ENCODE measurements at regions not wholly inside any gene's neighbourhood (a gene's known extent, or its start where the extent isn't known, plus 50 kb on each side); places are given as distances from the start of the nearest gene placed in this dataset.

- H3K4me2 ChIP-seq = no peak overlapping the region
- TF ChIP-seq EZH2 (IDR thresholded peaks at IDR 0.05) (no peak), EZH2phosphoT487 (IDR thresholded peaks at IDR 0.05) (no peak), CTCF (IDR thresholded peaks at IDR 0.05) (no peak)
These were observed 99.3 kb upstream of the SESN3 start for GRCh38 chr11:95330302-95330701.

GRCh38 chr11:95327273-95327948 is 96.4 kb upstream of the SESN3 start:
- no peaks in the 10 kb centered on the region for H3K27me3 ChIP-seq
- no peak overlapping the region for H3K4me3 ChIP-seq
- H3K9me3 Mint-ChIP-seq = peaks cover 8% of the 10 kb centered on the region
- H3K9ac ChIP-seq = no peak overlapping the region
- H3K4me1 Mint-ChIP-seq = peaks cover 10% of the 10 kb centered on the region
- H3K4me2 ChIP-seq = no peak overlapping the region
- peaks cover 5% of the 10 kb centered on the region for H3K27me3 Mint-ChIP-seq (ENCODE audit: insufficient read depth, low read depth)
- no peak for DNase-seq (ENCODE audit: low spot score)
- H3K4me1 ChIP-seq = peaks cover 15% of the 10 kb centered on the region
- no peak overlapping the region for H3K4me3 Mint-ChIP-seq
- peaks cover 2% of the 10 kb centered on the region for H3K36me3 Mint-ChIP-seq
- H4K20me1 ChIP-seq (ENCODE audit: low read depth) = no peaks in the 10 kb centered on the region
- peaks cover 5% of the 10 kb centered on the region for H3F3A ChIP-seq (ENCODE audit: low read depth)
- H3K36me3 ChIP-seq = no peaks in the 10 kb centered on the region
- TF ChIP-seq EZH2phosphoT487 (IDR thresholded peaks at IDR 0.05) (no peak), EZH2 (IDR thresholded peaks at IDR 0.05) (no peak), CTCF (IDR thresholded peaks at IDR 0.05) (no peak)
- no peaks in the 10 kb centered on the region for H3K9me3 ChIP-seq (ENCODE audit: low read depth)
- H3K27ac ChIP-seq = no peak overlapping the region
- no peak overlapping the region for H2AFZ ChIP-seq (replicated peaks)
- no peak overlapping the region for H3K27ac Mint-ChIP-seq
- H3K79me2 ChIP-seq (ENCODE audit: low read depth) = no peaks in the 10 kb centered on the region

More at GRCh38 chr11:95330302-95330701, 99.3 kb upstream of the SESN3 start:
- no peaks in the 10 kb centered on the region for H3K9me3 Mint-ChIP-seq
- no peaks in the 10 kb centered on the region for H3K9me3 ChIP-seq (ENCODE audit: low read depth)
- peaks cover 15% of the 10 kb centered on the region for H3K4me1 ChIP-seq
- no peak overlapping the region for H3K4me3 ChIP-seq
- no peak overlapping the region for H3K4me3 Mint-ChIP-seq
- no peak overlapping the region for H3K9ac ChIP-seq
- H4K20me1 ChIP-seq (ENCODE audit: low read depth) = no peaks in the 10 kb centered on the region
- H3K27me3 ChIP-seq = no peaks in the 10 kb centered on the region
- H3K4me1 Mint-ChIP-seq = peaks cover 7% of the 10 kb centered on the region
- no peak overlapping the region for H3K27ac ChIP-seq
- H3K27ac Mint-ChIP-seq = no peak overlapping the region
- no peak overlapping the region for H2AFZ ChIP-seq (replicated peaks)
- H3K36me3 Mint-ChIP-seq = no peaks in the 10 kb centered on the region
- DNase-seq (ENCODE audit: low spot score) = no peak
- H3K79me2 ChIP-seq (ENCODE audit: low read depth) = no peaks in the 10 kb centered on the region
- peaks cover 4% of the 10 kb centered on the region for H3K27me3 Mint-ChIP-seq (ENCODE audit: insufficient read depth, low read depth)
- peaks cover 5% of the 10 kb centered on the region for H3F3A ChIP-seq (ENCODE audit: low read depth)
- no peaks in the 10 kb centered on the region for H3K36me3 ChIP-seq

- Histone ChIP-seq H3K9ac (no peak overlapping the region), H3K36me3 (no peaks in the 10 kb centered on the region), H3K4me1 (peaks cover 15% of the 10 kb centered on the region), H3K4me2 (no peak overlapping the region), H3K9me3 (ENCODE audit: low read depth) (no peaks in the 10 kb centered on the region), H3K27me3 (no peaks in the 10 kb centered on the region), H3K4me3 (no peak overlapping the region), H3K79me2 (ENCODE audit: low read depth) (no peaks in the 10 kb centered on the region), H4K20me1 (ENCODE audit: low read depth) (no peaks in the 10 kb centered on the region), H3F3A (ENCODE audit: low read depth) (peaks cover 5% of the 10 kb centered on the region), H3K27ac (no peak overlapping the region), H2AFZ (replicated peaks) (no peak overlapping the region)
- TF ChIP-seq CTCF (IDR thresholded peaks at IDR 0.05) (no peak), EZH2 (IDR thresholded peaks at IDR 0.05) (no peak), EZH2phosphoT487 (IDR thresholded peaks at IDR 0.05) (no peak)
- Mint-ChIP-seq H3K9me3 (peaks cover 13% of the 10 kb centered on the region), H3K27ac (no peak overlapping the region), H3K4me1 (peaks cover 10% of the 10 kb centered on the region), H3K4me3 (no peak overlapping the region), H3K27me3 (ENCODE audit: insufficient read depth, low read depth) (peaks cover 7% of the 10 kb centered on the region), H3K36me3 (peaks cover 6% of the 10 kb centered on the region)
- DNase-seq (ENCODE audit: low spot score) = no peak
These were observed 94.8 kb upstream of the SESN3 start for GRCh38 chr11:95325777-95326258.
